ENCODE measurements at regions not wholly inside any gene's neighbourhood (a gene's known extent, or its start where the extent isn't known, plus 50 kb on each side); places are given as distances from the start of the nearest gene placed in this dataset.

DNA sequence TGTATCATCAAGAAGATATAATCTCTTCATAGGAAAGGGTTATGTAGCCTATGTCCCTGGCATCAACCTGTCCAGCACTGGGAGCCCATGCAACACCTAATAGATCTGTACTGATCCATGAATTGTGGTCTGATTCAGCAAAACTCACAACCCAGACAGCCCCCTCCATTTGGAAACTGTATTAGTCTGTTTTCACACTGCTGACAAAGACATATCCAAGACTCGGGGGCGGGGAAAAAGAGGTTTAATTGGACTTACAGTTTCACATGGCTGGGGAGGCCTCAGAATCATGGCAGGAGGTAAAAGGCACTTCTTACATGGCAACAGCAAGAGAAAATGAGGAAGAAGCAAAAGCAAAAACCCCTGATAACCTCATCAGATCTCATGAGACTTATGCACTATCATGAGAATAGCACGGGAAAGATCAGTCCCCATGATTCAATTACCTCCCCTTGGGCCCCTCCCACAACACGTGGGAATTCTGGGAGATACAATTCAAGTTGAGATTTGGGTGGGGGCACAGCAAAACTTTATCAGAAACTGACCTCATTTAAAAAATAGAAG, 83.3 kb downstream of the TRIM42 start:
- TF ChIP-seq, protein P1, sequence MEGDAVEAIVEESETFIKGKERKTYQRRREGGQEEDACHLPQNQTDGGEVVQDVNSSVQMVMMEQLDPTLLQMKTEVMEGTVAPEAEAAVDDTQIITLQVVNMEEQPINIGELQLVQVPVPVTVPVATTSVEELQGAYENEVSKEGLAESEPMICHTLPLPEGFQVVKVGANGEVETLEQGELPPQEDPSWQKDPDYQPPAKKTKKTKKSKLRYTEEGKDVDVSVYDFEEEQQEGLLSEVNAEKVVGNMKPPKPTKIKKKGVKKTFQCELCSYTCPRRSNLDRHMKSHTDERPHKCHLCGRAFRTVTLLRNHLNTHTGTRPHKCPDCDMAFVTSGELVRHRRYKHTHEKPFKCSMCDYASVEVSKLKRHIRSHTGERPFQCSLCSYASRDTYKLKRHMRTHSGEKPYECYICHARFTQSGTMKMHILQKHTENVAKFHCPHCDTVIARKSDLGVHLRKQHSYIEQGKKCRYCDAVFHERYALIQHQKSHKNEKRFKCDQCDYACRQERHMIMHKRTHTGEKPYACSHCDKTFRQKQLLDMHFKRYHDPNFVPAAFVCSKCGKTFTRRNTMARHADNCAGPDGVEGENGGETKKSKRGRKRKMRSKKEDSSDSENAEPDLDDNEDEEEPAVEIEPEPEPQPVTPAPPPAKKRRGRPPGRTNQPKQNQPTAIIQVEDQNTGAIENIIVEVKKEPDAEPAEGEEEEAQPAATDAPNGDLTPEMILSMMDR (IDR thresholded peaks at IDR 0.05) = no peak

DNA sequence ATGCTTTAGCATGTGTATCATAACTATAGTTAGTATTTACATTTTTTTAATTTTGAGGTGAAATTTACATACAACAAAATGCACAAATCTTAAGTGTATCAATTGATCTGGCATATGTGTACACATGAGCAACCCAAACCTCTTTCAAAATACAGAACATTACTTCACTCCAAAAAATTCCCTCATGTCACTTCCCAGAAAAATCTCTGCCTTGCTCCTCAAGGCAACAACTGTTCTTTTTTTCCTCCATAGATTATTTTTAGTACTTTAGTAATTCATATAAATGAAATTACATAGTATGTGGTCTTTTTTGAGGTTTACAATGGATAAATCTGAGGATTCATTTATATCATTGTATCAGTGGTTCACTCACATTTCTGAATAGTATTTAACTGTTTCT, 84.9 kb downstream of the TRIM42 start:
- TF ChIP-seq, protein P1 (IDR thresholded peaks at IDR 0.05) = no peak

DNA sequence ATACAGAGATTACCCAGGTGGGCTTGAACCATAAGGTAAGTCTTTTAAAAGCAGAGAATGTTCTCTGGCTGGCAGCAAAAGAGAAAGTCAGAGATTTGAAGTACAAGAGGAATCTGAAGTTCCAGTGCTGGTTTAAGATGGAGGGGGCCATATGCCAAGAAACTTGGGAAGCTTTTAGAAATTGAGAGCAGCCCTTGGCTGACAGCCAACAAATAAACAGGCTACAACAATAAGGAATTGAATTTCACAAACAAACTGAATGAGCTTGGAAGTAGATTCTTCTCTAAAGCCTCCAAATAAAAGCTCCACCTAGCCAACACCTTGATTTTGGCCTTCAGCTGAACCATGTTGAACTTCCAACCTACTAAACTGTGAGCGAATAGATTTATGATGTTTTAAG, 85.7 kb downstream of the TRIM42 start:
- TF ChIP-seq, protein P1 (IDR thresholded peaks at IDR 0.05) = no peak

DNA sequence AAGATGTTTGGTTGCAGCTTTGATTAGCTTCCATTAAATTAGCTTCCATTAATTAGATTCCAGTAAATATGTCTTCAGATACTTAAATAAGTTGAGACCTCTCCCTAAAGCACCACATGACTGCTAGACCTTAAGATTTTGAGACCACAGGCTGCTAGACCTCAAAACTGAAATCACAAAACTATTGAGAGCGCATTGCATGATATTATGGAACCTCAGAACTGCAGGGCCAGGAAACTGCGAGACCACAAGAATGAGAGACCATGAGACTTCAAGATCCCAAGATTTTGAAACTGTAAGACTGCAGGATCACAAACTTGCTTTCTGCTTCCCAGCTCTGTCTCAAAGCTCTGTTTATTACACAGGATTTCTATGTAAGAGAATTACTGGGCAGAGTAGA, 87.4 kb downstream of the TRIM42 start:
- TF ChIP-seq, protein P1 (IDR thresholded peaks at IDR 0.05) = no peak

DNA sequence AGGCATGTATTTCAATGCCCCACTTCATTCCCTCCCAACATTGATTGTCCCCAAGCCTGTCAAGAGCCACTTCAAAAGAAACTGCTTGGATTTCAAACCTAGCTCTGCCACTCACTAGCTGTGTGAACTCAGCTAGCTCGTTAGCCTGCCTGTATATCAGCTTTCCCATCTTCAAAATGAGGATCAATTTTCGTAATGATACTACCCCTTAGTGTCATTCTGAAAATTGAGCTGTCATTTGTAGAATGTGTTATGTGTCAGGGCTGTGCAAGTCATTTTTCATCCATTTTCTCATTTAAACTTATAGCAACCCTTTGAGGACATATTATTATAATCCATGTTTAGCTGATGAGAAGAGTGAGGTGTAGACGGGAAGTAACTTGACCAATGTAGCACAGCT, 88.6 kb downstream of the TRIM42 start:
- TF ChIP-seq, protein P1 (IDR thresholded peaks at IDR 0.05) = no peak

DNA sequence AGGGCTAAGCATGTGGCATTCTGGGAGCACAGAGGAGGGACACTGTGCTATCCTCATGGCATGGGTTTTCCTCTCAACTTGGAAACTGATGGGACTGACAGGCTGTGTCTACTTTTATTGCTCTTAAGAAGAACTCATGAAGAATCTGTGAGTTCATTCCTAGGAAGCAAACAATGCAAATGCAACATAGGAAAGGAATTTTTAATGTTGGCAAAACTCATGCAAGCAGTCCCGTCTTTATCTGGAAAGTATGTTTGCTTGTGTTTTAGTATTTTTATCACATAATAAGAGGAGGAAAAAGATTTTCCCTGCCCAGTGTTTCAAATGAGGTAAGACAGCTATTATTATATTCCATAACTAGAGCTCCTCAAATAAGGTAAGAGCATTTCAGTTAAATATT, 89.7 kb downstream of the TRIM42 start:
- TF ChIP-seq, protein P1 (IDR thresholded peaks at IDR 0.05) = no peak

DNA sequence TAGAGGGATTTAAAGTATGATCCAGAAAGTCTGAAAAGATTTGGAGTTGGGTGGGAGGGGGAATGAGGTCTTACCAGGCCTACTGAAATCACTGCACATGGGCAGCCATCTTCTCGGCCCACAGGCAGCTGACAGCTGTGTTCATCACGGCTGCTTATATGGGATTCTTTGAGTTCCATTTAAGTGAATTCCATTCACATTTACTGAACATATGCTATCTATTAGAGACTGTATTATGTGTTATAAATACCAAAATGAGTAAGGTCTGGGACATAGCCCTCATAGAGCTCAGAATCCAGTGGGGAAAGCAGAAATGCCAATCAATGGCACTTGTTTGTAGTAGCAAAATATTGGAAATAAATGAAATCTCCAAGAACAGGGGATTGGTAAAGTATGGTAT, 91.1 kb downstream of the TRIM42 start:
- TF ChIP-seq, protein P1 (IDR thresholded peaks at IDR 0.05) = no peak

DNA sequence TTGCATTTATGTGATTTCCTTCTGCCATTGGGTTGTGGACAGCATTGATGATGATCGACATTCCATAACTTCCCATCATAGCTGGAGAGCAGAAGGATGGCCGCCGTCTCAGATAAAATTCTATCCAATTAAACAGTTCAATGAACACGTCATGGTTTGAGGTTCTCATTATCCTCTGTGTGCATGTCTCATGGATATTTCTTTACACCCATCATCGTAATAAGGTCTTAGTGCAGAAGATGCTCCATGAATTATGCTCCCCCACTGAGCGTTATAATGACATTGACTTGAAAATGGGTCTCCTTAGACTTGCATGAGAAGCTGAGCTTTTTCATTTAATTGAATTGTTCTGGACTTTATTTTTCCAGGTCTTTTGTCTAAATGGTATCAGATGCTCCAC, 92.1 kb downstream of the TRIM42 start:
- TF ChIP-seq, protein P1 (IDR thresholded peaks at IDR 0.05) = no peak
